ENCODE measurements at regions not wholly inside any gene's neighbourhood (a gene's known extent, or its start where the extent isn't known, plus 50 kb on each side); places are given as distances from the start of the nearest gene placed in this dataset.

- no peak for DNase-seq
Observed at GRCh38 chr2:425243-425642, 137.4 kb upstream of the ALKAL2 start.

- DNase-seq, result no peak
Observed at GRCh38 chr2:424306-425171, 136.6 kb upstream of the ALKAL2 start.

GRCh38 chr2:423479-423878 lies 135.6 kb upstream of the ALKAL2 start:
- no peak for DNase-seq

- DNase-seq, result no peak
Observed at GRCh38 chr2:422676-423435, 135.0 kb upstream of the ALKAL2 start.

GRCh38 chr2:421406-421805 lies 133.5 kb upstream of the ALKAL2 start:
- no peak for DNase-seq

- no peak for DNase-seq
Observed at GRCh38 chr2:419687-420317, 131.9 kb upstream of the ALKAL2 start.

GRCh38 chr2:417662-418061 lies 129.8 kb upstream of the ALKAL2 start:
- DNase-seq, result no peak

- DNase-seq, result no peak
Observed at GRCh38 chr2:417006-417405, 129.1 kb upstream of the ALKAL2 start.

GRCh38 chr2:415986-416610 lies 128.2 kb upstream of the ALKAL2 start:
- DNase-seq, result no peak

GRCh38 chr2:409523-409922 lies 121.6 kb upstream of the ALKAL2 start:
- no peak for DNase-seq

- DNase-seq, result no peak
Observed at GRCh38 chr2:407630-408029, 119.7 kb upstream of the ALKAL2 start.

- no peak for DNase-seq
Observed at GRCh38 chr2:406876-407275, 119.0 kb upstream of the ALKAL2 start.

- no peak for DNase-seq
Observed at GRCh38 chr2:406231-406630, 118.3 kb upstream of the ALKAL2 start.

- DNase-seq, result no peak
Observed at GRCh38 chr2:404581-404980, 116.7 kb upstream of the ALKAL2 start.

GRCh38 chr2:403682-404081 lies 115.8 kb upstream of the ALKAL2 start:
- no peak for DNase-seq

- no peak for DNase-seq
Observed at GRCh38 chr2:402721-403120, 114.8 kb upstream of the ALKAL2 start.

- no peak for DNase-seq
Observed at GRCh38 chr2:402206-402605, 114.3 kb upstream of the ALKAL2 start.

GRCh38 chr2:401019-401679 lies 113.3 kb upstream of the ALKAL2 start:
- DNase-seq, result no peak

GRCh38 chr2:397926-398325 lies 110.0 kb upstream of the ALKAL2 start:
- DNase-seq, result no peak

GRCh38 chr2:397521-397920 lies 109.6 kb upstream of the ALKAL2 start:
- no peak for DNase-seq

GRCh38 chr2:396903-397302 lies 109.0 kb upstream of the ALKAL2 start:
- no peak for DNase-seq

GRCh38 chr2:395886-396285 lies 108.0 kb upstream of the ALKAL2 start:
- no peak for DNase-seq

Data from SW 1271 (cell line).